OCI-LY1 (cell line): ENCODE measurements at regions not wholly inside any gene's neighbourhood (a gene's known extent, or its start where the extent isn't known, plus 50 kb on each side); places are given as distances from the start of the nearest gene placed in this dataset.
A peak's percentile ranks its signal among the peaks of the same experiment; 100 is the strongest.
"Not testable (repeated sequence)": the region's sequence is repeated elsewhere in the genome, so short reads cannot be mapped to it uniquely, and the experiment has no call there.

ENCODE experiments used
- H2AFZ ChIP-seq: fragments of 200-600 bp; sonication (generic), shearing (Covaris generic); 2 replicates; pipeline ENCODE4 v1.6.0; 2014; ENCODE audit warnings: antibody characterized with exemption, mild to moderate bottlenecking, low read length
- H3F3A ChIP-seq: fragments of 200-600 bp; sonication (generic), shearing (Covaris generic); 2 replicates; pipeline ENCODE4 v1.6.0; 2014; ENCODE audit warnings: mild to moderate bottlenecking, antibody characterized with exemption, low read length, moderate library complexity; ENCODE audit not compliant: insufficient read depth
- H3K27ac ChIP-seq: fragments of 200-600 bp; sonication (generic); 2 replicates; pipeline ENCODE4 v1.5.1; 2014; ENCODE audit warnings: low read length, mixed run types, mild to moderate bottlenecking, low read depth; ENCODE audit not compliant: poor library complexity, severe bottlenecking
- H3K27me3 ChIP-seq: fragments of 200-600 bp; sonication (generic); 2 replicates; pipeline ENCODE4 v1.6.0; 2014; ENCODE audit warnings: antibody characterized with exemption, mild to moderate bottlenecking, low read length, moderate library complexity; ENCODE audit not compliant: insufficient read depth
- H3K36me3 ChIP-seq: fragments of 200-600 bp; sonication (generic); 2 replicates; pipeline ENCODE4 v1.6.1; 2014; ENCODE audit warnings: mild to moderate bottlenecking, antibody characterized with exemption, low read length, moderate library complexity, mixed read lengths; ENCODE audit not compliant: insufficient read depth
- H3K4me1 ChIP-seq: fragments of 200-600 bp; sonication (generic); 2 replicates; pipeline ENCODE4 v1.5.1; 2014; ENCODE audit warnings: mild to moderate bottlenecking, low read length, moderate library complexity; ENCODE audit not compliant: insufficient read depth, severe bottlenecking
- H3K4me2 ChIP-seq: fragments of 200-600 bp; sonication (generic), shearing (Covaris generic); 2 replicates; pipeline ENCODE4 v1.6.1; 2014; ENCODE audit warnings: low read length
- H3K4me3 ChIP-seq: fragments of 200-600 bp; sonication (generic); 2 replicates; pipeline ENCODE4 v1.5.1; 2014; ENCODE audit warnings: low read length, low read depth, mild to moderate bottlenecking, mixed read lengths; ENCODE audit not compliant: poor library complexity, severe bottlenecking
- H3K79me2 ChIP-seq: fragments of 200-600 bp; shearing (Covaris generic); 2 replicates; pipeline ENCODE4 v1.6.1; 2016; ENCODE audit warnings: mixed run types, low read length, mixed read lengths; ENCODE audit not compliant: insufficient read depth
- H3K9ac ChIP-seq: fragments of 200-600 bp; sonication (generic), shearing (Covaris generic); 2 replicates; pipeline ENCODE4 v1.6.1; 2014; ENCODE audit warnings: mild to moderate bottlenecking, low read length, mixed read lengths
- H3K9me2 ChIP-seq: fragments of 200-600 bp; sonication (generic), shearing (Covaris generic); 2 replicates; pipeline ENCODE4 v1.6.1; 2014; ENCODE audit warnings: low read depth, mild to moderate bottlenecking, low read length, mixed read lengths
- H3K9me3 ChIP-seq: fragments of 200-600 bp; shearing (Covaris generic); 2 replicates; pipeline ENCODE4 v1.6.1; 2014; ENCODE audit warnings: low read length, mixed read lengths
- H4K20me1 ChIP-seq: fragments of 200-600 bp; sonication (generic), shearing (Covaris generic); 2 replicates; pipeline ENCODE4 v1.6.0; 2016; ENCODE audit warnings: mild to moderate bottlenecking, low read length; ENCODE audit not compliant: insufficient read depth
- EZH2 ChIP-seq: fragments of 200-600 bp; sonication (generic), shearing (Covaris generic); IDR thresholded peaks from 2 replicates; pipeline ENCODE4 v1.8.0; 2017; ENCODE audit warnings: borderline replicate concordance, mixed run types, mild to moderate bottlenecking, antibody characterized with exemption, low read length, moderate library complexity, mixed read lengths
- TF ChIP-seq, protein P1 (sequence below): fragments of 200-600 bp; sonication (generic), shearing (Covaris generic); IDR thresholded peaks from 2 replicates; pipeline ENCODE4 v1.5.1; 2017; ENCODE audit warnings: mild to moderate bottlenecking, antibody characterized with exemption, low read length, moderate library complexity, mixed read lengths

DNA sequence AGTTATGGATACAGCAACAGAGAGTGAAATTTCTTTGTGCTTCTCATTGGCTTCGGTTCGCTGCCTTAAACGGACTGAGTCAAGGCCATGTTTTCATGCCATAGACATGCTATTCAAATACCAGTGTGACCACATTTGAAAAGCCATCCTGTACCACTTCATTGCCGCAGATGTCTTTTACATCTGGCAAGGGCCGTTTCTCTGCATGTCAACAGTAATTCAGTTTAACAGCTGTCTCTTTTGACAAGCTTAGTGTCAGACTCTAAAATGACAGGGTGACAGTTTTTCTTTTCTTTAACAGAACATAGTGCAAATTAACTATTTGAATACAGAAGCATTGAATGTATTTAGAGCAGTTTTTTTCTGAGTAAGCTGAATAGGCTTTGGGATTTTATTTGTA lies 362.2 kb upstream of the POU3F4 start:
- Histone ChIP-seq H3K4me1 (peaks cover 31% of the 10 kb centered on the region), H3K9me3 (no peaks in the 10 kb centered on the region), H3K9me2 (no peaks in the 10 kb centered on the region), H3K36me3 (no peaks in the 10 kb centered on the region), H3K27ac (peak overlapping the region; percentile 94), H3K9ac (peak overlapping the region; percentile 43), H3K4me2 (peak overlapping the region; percentile 38; the same call in 1 of the 2 replicates), H4K20me1 (no peaks in the 10 kb centered on the region), H3F3A (no peaks in the 10 kb centered on the region), H3K79me2 (no peaks in the 10 kb centered on the region), H2AFZ (no peak overlapping the region), H3K4me3 (no peak overlapping the region), H3K27me3 (no peaks in the 10 kb centered on the region)
- no peak for TF ChIP-seq EZH2
- TF ChIP-seq, protein P1, sequence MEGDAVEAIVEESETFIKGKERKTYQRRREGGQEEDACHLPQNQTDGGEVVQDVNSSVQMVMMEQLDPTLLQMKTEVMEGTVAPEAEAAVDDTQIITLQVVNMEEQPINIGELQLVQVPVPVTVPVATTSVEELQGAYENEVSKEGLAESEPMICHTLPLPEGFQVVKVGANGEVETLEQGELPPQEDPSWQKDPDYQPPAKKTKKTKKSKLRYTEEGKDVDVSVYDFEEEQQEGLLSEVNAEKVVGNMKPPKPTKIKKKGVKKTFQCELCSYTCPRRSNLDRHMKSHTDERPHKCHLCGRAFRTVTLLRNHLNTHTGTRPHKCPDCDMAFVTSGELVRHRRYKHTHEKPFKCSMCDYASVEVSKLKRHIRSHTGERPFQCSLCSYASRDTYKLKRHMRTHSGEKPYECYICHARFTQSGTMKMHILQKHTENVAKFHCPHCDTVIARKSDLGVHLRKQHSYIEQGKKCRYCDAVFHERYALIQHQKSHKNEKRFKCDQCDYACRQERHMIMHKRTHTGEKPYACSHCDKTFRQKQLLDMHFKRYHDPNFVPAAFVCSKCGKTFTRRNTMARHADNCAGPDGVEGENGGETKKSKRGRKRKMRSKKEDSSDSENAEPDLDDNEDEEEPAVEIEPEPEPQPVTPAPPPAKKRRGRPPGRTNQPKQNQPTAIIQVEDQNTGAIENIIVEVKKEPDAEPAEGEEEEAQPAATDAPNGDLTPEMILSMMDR = no peak

DNA sequence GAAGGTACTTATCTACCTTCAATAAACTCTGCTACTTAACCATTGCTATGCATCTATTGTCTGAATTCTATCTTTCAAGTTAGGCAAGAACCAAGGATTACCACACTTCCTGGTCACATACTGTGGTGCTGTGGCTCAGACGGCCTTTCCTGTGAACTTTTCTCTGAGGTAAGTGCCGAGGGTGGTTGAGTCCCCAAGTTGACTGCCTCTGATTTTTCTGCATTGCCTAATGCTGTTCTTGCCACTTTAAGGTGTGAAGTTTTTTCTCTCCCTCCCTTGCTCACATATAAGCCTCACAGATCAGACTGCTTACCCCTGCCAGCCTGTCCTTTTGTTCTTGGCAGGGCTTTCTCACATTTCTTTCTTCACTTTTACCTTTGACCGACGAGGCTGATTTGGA lies 348.0 kb upstream of the POU3F4 start:
- Histone ChIP-seq H3K4me2 (peak overlapping the region; percentile 9; the same call in 1 of the 2 replicates), H4K20me1 (no peaks in the 10 kb centered on the region), H3K36me3 (no peaks in the 10 kb centered on the region), H3K9me2 (no peaks in the 10 kb centered on the region), H3K79me2 (no peaks in the 10 kb centered on the region), H3F3A (no peaks in the 10 kb centered on the region), H3K27me3 (no peaks in the 10 kb centered on the region), H3K9me3 (no peaks in the 10 kb centered on the region), H3K9ac (no peak overlapping the region), H3K27ac (peak overlapping the region; percentile 35), H2AFZ (peak overlapping the region; percentile 63; the same call in 1 of the 2 replicates), H3K4me3 (no peak overlapping the region), H3K4me1 (peaks cover 27% of the 10 kb centered on the region)
- TF ChIP-seq EZH2 = no peak
- TF ChIP-seq, protein P1 = no peak

GRCh38 chrX:83164063-83164462 lies 344.0 kb upstream of the POU3F4 start:
- H3K9me3 ChIP-seq, H3K4me3 ChIP-seq, H3K36me3 ChIP-seq, H4K20me1 ChIP-seq, H2AFZ ChIP-seq, H3K9ac ChIP-seq, H3K79me2 ChIP-seq, H3K9me2 ChIP-seq, H3K27ac ChIP-seq, H3F3A ChIP-seq, H3K27me3 ChIP-seq, H3K4me2 ChIP-seq: not testable (repeated sequence)
- peaks cover 27% of the 10 kb centered on the region for H3K4me1 ChIP-seq

- Histone ChIP-seq H3K79me2 (no peaks in the 10 kb centered on the region), H2AFZ (no peak overlapping the region), H3K4me3 (no peak overlapping the region), H3K36me3 (no peaks in the 10 kb centered on the region), H3K9me2 (no peaks in the 10 kb centered on the region), H3K27me3 (no peaks in the 10 kb centered on the region), H4K20me1 (no peaks in the 10 kb centered on the region), H3K4me1 (no peaks in the 10 kb centered on the region), H3K27ac (no peak overlapping the region), H3K9me3 (no peaks in the 10 kb centered on the region), H3K9ac (no peak overlapping the region), H3F3A (no peaks in the 10 kb centered on the region), H3K4me2 (no peak overlapping the region)
- TF ChIP-seq, protein P1 = no peak
- no peak for TF ChIP-seq EZH2
Measured at GRCh38 chrX:83169683-83170082, 338.4 kb upstream of the POU3F4 start.
